Activated CD8-positive, alpha-beta T cell treated with anti-CD3 and anti-CD28 coated beads, Interleukin-2, amount 10 ng/mL, durations not matched to agents 7 days and 5 days (primary cell): ENCODE measurements at regions not wholly inside any gene's neighbourhood (a gene's known extent, or its start where the extent isn't known, plus 50 kb on each side); places are given as distances from the start of the nearest gene placed in this dataset.

Experiments used
- ATAC-seq: fragments of 150-1000 bp; cut with Tn5 transposase; one replicate; pipeline ENCODE4 v1.10.0; 2021; ENCODE audit warnings: moderate library complexity
- CTCF ChIA-PET: fragments of 350-600 bp; sonication (Branson Sonifier 250); formaldehyde crosslinking; loops from one replicate; lab custom pipeline; 2021; ENCODE audit warnings: antibody characterized with exemption; lab: Charles Lee
- POLR2A ChIA-PET: fragments of 350-600 bp; sonication (Branson Sonifier 250); formaldehyde crosslinking; loops from one replicate; lab custom pipeline; 2021; ENCODE audit warnings: antibody characterized with exemption; lab: Charles Lee
- DNase-seq: peaks from one replicate; pipeline ENCODE4 v3.0.0-alpha.2; 2020
- H3K27ac Mint-ChIP-seq: one replicate; pipeline ENCODE4 v1.8.0; 2021; ENCODE audit warnings: mild to moderate bottlenecking, mixed read lengths
- H3K27me3 Mint-ChIP-seq: one replicate; pipeline ENCODE4 v1.8.0; 2021; ENCODE audit warnings: low read depth, mixed read lengths
- H3K36me3 Mint-ChIP-seq: one replicate; pipeline ENCODE4 v1.8.0; 2021; ENCODE audit warnings: low read depth, mixed read lengths
- H3K4me1 Mint-ChIP-seq: one replicate; pipeline ENCODE4 v1.8.0; 2021; ENCODE audit warnings: low read depth, mixed read lengths
- H3K4me3 Mint-ChIP-seq: one replicate; pipeline ENCODE4 v1.8.0; 2021; ENCODE audit warnings: mild to moderate bottlenecking, mixed read lengths
- H3K9me3 Mint-ChIP-seq: one replicate; pipeline ENCODE4 v1.8.0; 2022; ENCODE audit warnings: mixed read lengths; ENCODE audit not compliant: insufficient read depth

DNA sequence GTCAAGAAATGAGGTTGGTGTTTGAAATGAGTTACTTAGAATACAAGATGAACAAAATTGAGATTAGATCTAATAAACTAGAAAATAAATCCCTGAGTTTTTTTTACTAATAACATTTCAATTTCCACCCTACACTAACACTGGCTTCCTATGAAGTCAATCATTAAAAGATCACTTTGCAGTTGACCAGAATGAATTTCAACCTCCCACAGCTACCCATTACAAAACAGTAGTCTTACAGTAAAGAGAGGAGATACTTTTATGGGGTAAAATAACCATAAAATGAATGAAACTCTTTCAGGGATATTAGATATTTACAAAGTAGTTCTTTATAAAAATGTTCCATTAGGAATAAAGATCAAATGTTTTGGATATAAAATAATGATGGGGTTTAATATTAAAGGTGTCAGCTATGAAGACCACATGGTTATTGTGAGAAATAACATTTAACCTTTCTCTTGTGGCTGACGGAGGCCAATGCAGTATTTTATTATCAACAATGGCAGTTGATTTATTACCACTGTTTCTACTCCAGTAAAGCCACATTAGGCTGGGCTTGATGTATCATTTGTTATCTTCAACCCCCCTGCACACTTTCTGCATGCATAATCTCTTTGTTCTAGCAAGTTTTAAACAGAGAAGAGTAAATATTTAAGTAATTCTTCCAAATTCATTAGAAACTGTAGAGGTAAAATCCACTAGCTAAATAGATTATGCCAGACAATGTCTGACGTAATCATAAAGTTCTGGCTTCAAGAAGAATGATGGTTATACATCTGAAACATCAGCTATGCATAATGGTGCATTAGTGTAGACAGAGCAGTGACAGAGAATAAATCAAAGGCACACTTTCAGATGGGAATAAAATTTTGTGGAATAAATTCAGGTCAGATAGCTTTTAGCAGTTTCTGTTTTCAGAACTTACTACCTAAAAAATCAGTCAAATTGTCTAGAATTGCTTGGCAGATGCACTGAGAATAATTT is 516.6 kb downstream of the PCDH18 start:
- POLR2A ChIA-PET, result no interaction called here
- Mint-ChIP-seq H3K27ac (no peak overlapping the region), H3K36me3 (no peaks in the 10 kb centered on the region)

DNA sequence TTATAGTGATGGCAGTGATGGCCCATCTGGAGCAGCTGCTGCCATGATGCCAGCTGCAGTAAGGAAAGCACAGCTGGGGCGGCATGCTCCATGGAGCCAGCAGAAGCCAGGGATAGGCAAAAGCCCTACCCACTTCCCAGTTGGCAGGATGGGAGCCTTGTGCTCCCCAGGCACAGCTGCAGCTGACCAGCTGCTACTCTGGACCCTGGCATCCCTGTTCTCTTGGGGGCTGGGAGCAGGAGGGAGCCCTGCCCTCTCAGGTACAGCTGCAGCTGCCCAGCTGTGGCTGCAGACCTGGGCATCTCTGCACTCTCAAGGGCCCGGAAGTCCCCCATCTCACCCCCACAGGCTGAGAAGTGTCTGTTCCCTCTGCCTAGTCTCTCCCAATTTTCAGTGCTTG is 531.9 kb downstream of the PCDH18 start:
- ATAC-seq, result no peak
- ChIA-PET POLR2A (no interaction called here), CTCF (no interaction called here)
- no peak overlapping the region for H3K4me3 Mint-ChIP-seq
- H3K9me3 Mint-ChIP-seq, result no peaks in the 10 kb centered on the region
- no peaks in the 10 kb centered on the region for H3K36me3 Mint-ChIP-seq
- no peak for DNase-seq
- H3K27ac Mint-ChIP-seq, result no peak overlapping the region
- H3K4me1 Mint-ChIP-seq, result no peaks in the 10 kb centered on the region
- no peaks in the 10 kb centered on the region for H3K27me3 Mint-ChIP-seq

More for the DNA sequence above, 516.6 kb downstream of the PCDH18 start:
- no peak for DNase-seq
- peaks cover 6% of the 10 kb centered on the region for H3K9me3 Mint-ChIP-seq
- no peaks in the 10 kb centered on the region for H3K27me3 Mint-ChIP-seq
- H3K4me1 Mint-ChIP-seq, result no peaks in the 10 kb centered on the region
- CTCF ChIA-PET, result no interaction called here
- no peak overlapping the region for H3K4me3 Mint-ChIP-seq
- no peak for ATAC-seq

DNA sequence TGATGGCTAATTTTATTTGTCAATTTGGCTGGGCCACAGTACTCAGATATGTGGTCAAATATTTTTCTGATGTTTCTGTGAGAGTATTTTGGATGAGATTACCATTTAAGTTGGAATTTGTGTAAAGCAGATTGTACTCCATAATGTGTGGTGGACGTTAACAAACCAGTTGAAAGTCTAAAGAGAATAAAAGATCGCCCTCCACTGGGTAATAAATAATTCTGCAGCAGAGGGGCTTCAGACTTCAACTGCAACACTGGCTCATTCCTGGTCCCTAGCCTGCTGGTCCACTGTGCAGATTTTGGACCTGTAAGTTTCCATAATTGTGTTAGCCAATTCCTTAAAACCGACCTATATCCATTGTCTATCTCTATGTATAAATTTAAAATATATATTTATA is 540.3 kb downstream of the PCDH18 start:
- H3K4me3 Mint-ChIP-seq, result no peak overlapping the region
- H3K9me3 Mint-ChIP-seq, result peaks cover 3% of the 10 kb centered on the region
- no peaks in the 10 kb centered on the region for H3K27me3 Mint-ChIP-seq
- ATAC-seq, result no peak
- CTCF ChIA-PET, result no interaction called here
- DNase-seq, result no peak
- POLR2A ChIA-PET, result no interaction called here
- no peaks in the 10 kb centered on the region for H3K36me3 Mint-ChIP-seq
- no peak overlapping the region for H3K27ac Mint-ChIP-seq
- no peaks in the 10 kb centered on the region for H3K4me1 Mint-ChIP-seq

DNA sequence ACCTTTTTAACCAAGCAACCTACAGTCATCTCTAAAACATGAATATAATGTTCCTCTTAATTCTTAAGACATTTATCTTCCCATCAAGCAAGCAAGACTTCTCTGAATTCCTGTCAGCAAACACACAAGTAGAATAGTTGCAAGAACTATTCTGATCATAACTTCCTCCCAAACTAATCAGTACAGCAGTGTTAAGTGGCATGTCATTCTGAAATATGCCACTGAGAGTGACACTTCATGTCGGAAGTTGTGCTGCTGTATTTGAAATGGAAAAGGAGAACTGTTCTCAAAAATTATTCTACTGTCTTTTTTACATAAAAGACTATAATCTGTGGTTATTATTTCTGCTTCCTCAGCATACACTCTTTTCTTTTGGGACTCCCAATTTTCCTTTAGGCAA is 546.6 kb downstream of the PCDH18 start:
- ATAC-seq (no peak), DNase-seq (no peak)
- CTCF ChIA-PET, result no interaction called here
- Mint-ChIP-seq H3K27me3 (no peaks in the 10 kb centered on the region), H3K27ac (no peak overlapping the region), H3K36me3 (no peaks in the 10 kb centered on the region), H3K9me3 (peaks cover 3% of the 10 kb centered on the region), H3K4me1 (no peaks in the 10 kb centered on the region), H3K4me3 (no peak overlapping the region)
- POLR2A ChIA-PET, result no interaction called here

DNA sequence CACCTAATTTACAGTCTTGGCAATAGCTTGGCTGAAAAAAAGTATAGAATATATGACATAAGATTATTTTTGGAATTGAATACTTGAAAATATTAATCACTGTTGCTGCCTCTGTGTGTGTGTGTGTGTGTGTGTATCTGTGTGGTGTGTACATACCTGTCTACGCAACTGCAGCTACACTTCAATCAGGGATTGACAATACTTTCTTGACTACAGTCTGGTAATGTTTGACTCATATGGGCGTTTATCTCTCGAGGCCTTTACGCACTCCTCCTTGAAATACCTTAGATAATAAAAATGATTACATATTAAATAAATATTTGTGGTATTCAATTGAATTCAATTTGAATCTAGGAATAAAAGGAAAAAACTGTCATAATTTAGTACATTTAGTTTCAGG is 565.2 kb downstream of the PCDH18 start:
- Mint-ChIP-seq H3K27me3 (no peaks in the 10 kb centered on the region), H3K4me3 (no peak overlapping the region), H3K27ac (no peak overlapping the region), H3K4me1 (no peaks in the 10 kb centered on the region), H3K9me3 (no peaks in the 10 kb centered on the region), H3K36me3 (no peaks in the 10 kb centered on the region)
- ATAC-seq (no peak), DNase-seq (no peak)
- ChIA-PET POLR2A (no interaction called here), CTCF (no interaction called here)

DNA sequence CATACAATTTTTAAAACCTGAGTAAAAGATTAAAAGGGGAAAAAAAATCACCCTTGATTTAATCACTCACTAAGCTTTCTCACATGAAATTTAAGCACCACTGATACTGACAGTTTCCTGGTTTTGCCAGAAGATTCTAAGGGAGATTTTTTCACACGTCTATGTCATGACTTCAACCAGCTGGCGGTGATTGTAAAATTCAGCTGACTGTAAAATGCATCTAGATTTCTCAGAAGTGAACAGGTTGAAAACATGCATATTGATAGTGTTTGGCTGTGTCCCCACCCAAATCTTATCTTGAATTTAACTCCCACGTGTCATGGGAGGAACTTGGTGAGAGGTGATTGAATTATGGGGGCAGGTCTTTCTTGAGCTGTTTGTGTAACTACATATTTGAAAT is 566.8 kb downstream of the PCDH18 start:
- Mint-ChIP-seq H3K27me3 (no peaks in the 10 kb centered on the region), H3K36me3 (no peaks in the 10 kb centered on the region), H3K27ac (no peak overlapping the region), H3K9me3 (no peaks in the 10 kb centered on the region), H3K4me3 (no peak overlapping the region), H3K4me1 (no peaks in the 10 kb centered on the region)
- no peak for DNase-seq
- ChIA-PET POLR2A (no interaction called here), CTCF (no interaction called here)
- ATAC-seq, result no peak

DNA sequence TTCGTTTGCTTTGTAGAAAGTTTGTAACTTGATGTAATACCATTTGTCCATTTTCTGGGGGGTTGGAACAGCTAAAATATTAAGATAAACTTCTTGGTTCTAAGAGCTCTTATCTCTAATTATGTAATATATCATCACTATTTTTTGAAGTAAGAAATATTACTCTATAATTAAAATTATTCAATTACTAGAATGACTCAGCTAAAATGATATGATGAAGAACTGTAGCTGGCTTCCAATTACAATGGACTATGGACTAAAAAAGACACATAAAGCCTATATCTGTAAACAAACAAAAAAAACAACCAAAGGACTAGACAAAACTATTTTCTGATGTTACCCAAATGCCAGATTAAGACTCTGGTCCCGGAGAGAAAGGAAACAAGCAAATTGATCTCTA is 569.4 kb downstream of the PCDH18 start:
- ChIA-PET CTCF (no interaction called here), POLR2A (no interaction called here)
- H3K27me3 Mint-ChIP-seq, result no peaks in the 10 kb centered on the region
- H3K27ac Mint-ChIP-seq, result no peak overlapping the region
- no peak overlapping the region for H3K4me3 Mint-ChIP-seq
- no peaks in the 10 kb centered on the region for H3K9me3 Mint-ChIP-seq
- no peaks in the 10 kb centered on the region for H3K4me1 Mint-ChIP-seq
- ATAC-seq (no peak), DNase-seq (no peak)
- no peaks in the 10 kb centered on the region for H3K36me3 Mint-ChIP-seq

DNA sequence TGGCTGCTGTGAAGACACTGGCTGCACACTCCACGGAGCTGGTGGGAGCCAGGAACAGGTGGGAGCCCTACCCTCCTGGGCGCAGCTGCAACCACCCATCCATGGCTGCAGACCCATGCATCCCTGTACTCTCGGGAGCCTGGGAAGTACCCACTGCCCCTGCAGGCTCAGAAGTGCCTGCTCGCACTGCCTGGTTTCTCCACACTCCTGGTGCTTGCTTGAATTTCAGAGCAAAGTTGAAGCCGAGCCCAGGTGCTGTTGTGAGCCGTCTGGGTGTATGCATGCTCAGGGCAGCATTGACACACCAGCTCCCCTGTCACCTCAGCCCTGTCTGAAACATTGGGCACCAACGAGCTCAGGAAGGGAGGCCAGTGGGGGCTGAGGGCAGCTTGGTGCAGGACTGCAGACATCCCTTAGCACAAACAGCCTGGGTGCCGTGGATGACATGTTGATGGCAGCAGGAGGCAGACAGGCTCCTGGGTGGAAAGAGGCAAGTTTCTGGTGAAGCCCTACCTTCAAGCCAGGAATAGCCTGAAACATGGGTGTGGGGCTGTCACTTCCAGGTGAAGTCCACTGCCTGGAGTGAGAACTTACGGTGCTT is 585.9 kb downstream of the PCDH18 start:
- ATAC-seq, result no peak
- H3K27ac Mint-ChIP-seq, result no peak overlapping the region

DNA sequence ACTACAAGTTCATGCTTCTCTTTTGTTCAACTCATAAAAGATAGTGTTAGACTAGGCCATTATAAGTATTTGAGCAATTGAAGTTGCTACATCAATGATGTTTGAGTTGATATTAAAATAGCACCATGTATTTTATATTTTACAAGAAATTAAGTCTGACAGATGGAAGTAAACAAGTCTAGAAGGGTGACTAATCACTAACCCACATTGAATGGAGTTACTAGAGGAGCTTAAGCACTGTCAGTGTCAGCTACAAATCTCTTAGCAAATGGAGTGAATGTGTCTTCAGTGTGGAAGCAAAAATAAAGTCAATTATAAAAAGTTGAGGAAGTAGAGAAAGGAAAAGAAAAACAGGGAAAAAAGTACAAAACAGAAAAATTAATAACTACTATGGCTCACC is 592.5 kb downstream of the PCDH18 start:
- ChIA-PET CTCF (no interaction called here), POLR2A (no interaction called here)
- H3K4me1 Mint-ChIP-seq, result no peaks in the 10 kb centered on the region
- H3K9me3 Mint-ChIP-seq, result no peaks in the 10 kb centered on the region
- no peak overlapping the region for H3K4me3 Mint-ChIP-seq
- no peak overlapping the region for H3K27ac Mint-ChIP-seq
- ATAC-seq (no peak), DNase-seq (no peak)
- no peaks in the 10 kb centered on the region for H3K36me3 Mint-ChIP-seq
- no peaks in the 10 kb centered on the region for H3K27me3 Mint-ChIP-seq

More for the DNA sequence above, 585.9 kb downstream of the PCDH18 start:
- DNase-seq, result no peak
- Mint-ChIP-seq H3K4me3 (no peak overlapping the region), H3K27me3 (no peaks in the 10 kb centered on the region), H3K4me1 (no peaks in the 10 kb centered on the region), H3K36me3 (no peaks in the 10 kb centered on the region), H3K9me3 (no peaks in the 10 kb centered on the region)
- POLR2A ChIA-PET, result no interaction called here
- CTCF ChIA-PET, result no interaction called here

DNA sequence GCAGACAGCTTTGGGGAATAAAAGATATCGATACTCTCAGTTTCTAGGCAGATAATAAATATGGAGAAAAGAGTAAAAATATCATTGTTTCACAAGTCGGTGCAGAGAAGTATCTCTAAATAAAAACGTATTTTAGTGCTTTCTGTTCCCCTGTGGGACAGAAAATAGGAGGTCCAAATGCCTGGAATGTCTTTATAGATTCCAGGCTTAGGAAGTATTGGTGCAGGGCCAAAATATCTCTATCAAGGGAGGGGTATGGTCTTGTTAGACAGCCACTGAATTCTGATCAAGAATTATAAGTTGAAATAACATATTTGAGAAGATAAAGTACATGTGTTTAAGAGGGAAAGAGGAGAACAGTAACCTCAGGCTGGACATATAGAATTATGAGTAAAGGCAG is 596.4 kb downstream of the PCDH18 start:
- ChIA-PET CTCF (no interaction called here), POLR2A (no interaction called here)
- H3K9me3 Mint-ChIP-seq, result no peaks in the 10 kb centered on the region
- ATAC-seq (no peak), DNase-seq (no peak)
- no peaks in the 10 kb centered on the region for H3K4me1 Mint-ChIP-seq
- no peaks in the 10 kb centered on the region for H3K27me3 Mint-ChIP-seq
- no peak overlapping the region for H3K4me3 Mint-ChIP-seq
- no peak overlapping the region for H3K27ac Mint-ChIP-seq
- no peaks in the 10 kb centered on the region for H3K36me3 Mint-ChIP-seq

DNA sequence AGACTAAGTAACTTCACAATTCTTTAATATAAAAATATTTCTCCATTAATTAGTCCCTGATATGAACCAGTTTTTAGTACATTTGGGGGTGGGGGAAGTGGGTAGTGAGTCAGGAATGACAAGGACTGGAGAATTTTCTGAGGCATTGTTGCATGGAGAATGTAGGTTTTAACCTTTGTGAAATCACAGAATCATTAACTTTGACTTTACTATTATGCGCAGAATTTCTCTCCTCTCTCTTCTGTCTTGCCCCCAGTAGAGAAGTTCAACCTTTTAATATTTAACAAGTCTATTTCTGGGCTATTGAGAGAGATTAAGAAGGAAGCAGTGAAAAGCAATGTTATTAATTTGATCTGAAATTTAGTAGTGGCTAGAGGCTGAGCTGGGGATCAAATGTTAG is 597.0 kb downstream of the PCDH18 start:
- H3K4me3 Mint-ChIP-seq, result no peak overlapping the region
- CTCF ChIA-PET, result no interaction called here
- ATAC-seq (no peak), DNase-seq (no peak)
- H3K36me3 Mint-ChIP-seq, result no peaks in the 10 kb centered on the region
- POLR2A ChIA-PET, result no interaction called here
- H3K9me3 Mint-ChIP-seq, result no peaks in the 10 kb centered on the region
- H3K27me3 Mint-ChIP-seq, result no peaks in the 10 kb centered on the region
- H3K4me1 Mint-ChIP-seq, result no peaks in the 10 kb centered on the region
- H3K27ac Mint-ChIP-seq, result no peak overlapping the region

DNA sequence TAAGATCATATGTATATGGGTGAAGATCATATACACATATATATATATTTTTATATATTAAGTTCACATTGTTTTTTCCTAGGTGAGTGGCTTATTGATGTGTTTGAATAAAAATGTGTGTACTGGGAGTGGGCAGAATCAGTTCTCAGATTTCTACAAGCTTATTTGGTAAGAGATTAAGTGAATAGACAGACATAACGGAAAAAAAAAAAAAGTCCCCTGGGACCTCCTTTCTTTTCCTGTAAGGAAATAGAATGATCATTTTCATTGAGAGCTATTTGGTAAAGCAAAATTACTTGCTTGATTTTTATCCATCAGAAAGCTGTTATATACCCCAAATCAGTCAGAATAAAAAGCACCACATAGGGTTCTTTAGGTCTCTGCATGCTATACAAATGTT is 597.7 kb downstream of the PCDH18 start:
- ATAC-seq (no peak), DNase-seq (no peak)
- no peak overlapping the region for H3K4me3 Mint-ChIP-seq
- no peaks in the 10 kb centered on the region for H3K27me3 Mint-ChIP-seq
- no peak overlapping the region for H3K27ac Mint-ChIP-seq
- CTCF ChIA-PET, result no interaction called here
- H3K4me1 Mint-ChIP-seq, result no peaks in the 10 kb centered on the region
- no peaks in the 10 kb centered on the region for H3K9me3 Mint-ChIP-seq
- H3K36me3 Mint-ChIP-seq, result no peaks in the 10 kb centered on the region
- POLR2A ChIA-PET, result no interaction called here
